ENCODE measurements at regions not wholly inside any gene's neighbourhood (a gene's known extent, or its start where the extent isn't known, plus 50 kb on each side); places are given as distances from the start of the nearest gene placed in this dataset.

- TF ChIP-seq CTCF (IDR thresholded peaks at IDR 0.05; ENCODE audit: poor library complexity) (no peak), EZH2 (IDR thresholded peaks at IDR 0.05; ENCODE audit: borderline replicate concordance) (no peak)
These were observed 124.8 kb upstream of the NDUFV2 start for GRCh38 chr18:8977701-8978100.

Measured in hepatocyte (in vitro differentiated cells).